Activated B cell treated with CpG ODN at 0.5 μM for 24 hours (primary cell): ENCODE measurements at regions not wholly inside any gene's neighbourhood (a gene's known extent, or its start where the extent isn't known, plus 50 kb on each side); places are given as distances from the start of the nearest gene placed in this dataset.

Experiments used
- ATAC-seq: fragments of 200-7000 bp; cut with Tn5 transposase; one replicate; pipeline ENCODE4 v1.10.0; 2021; ENCODE audit warnings: low read depth, mild to moderate bottlenecking, moderate library complexity
- CTCF ChIA-PET: fragments of 350-600 bp; sonication (Branson Sonifier 250); formaldehyde crosslinking; loops from one replicate; lab custom pipeline; 2021; ENCODE audit warnings: antibody characterized with exemption; lab: Charles Lee
- POLR2A ChIA-PET: fragments of 350-600 bp; sonication (Branson Sonifier 250); formaldehyde crosslinking; loops from one replicate; lab custom pipeline; 2021; ENCODE audit warnings: antibody characterized with exemption; lab: Charles Lee
- DNase-seq: peaks from one replicate; pipeline ENCODE4 v3.0.0; 2022
- H3K27ac Mint-ChIP-seq: one replicate; pipeline ENCODE4 v1.8.0; 2020; ENCODE audit warnings: mixed read lengths
- H3K27me3 Mint-ChIP-seq: one replicate; pipeline ENCODE4 v1.8.0; 2021; ENCODE audit warnings: mixed read lengths
- H3K36me3 Mint-ChIP-seq: one replicate; pipeline ENCODE4 v1.8.0; 2021; ENCODE audit warnings: low read depth, mixed read lengths
- H3K4me1 Mint-ChIP-seq: one replicate; pipeline ENCODE4 v1.8.0; 2021; ENCODE audit warnings: mixed read lengths
- H3K4me3 Mint-ChIP-seq: one replicate; pipeline ENCODE4 v1.8.0; 2020; ENCODE audit warnings: mild to moderate bottlenecking, mixed read lengths
- H3K9me3 Mint-ChIP-seq: one replicate; pipeline ENCODE4 v1.8.0; 2020; ENCODE audit warnings: mixed read lengths
- CTCF ChIP-seq: fragments of 200-600 bp; IDR thresholded peaks from one replicate; pipeline ENCODE4 v1.8.0; 2022; ENCODE audit warnings: antibody characterized with exemption, mild to moderate bottlenecking
- intact Hi-C: fragments of 100-400 bp; cut with micrococcal nuclease; formaldehyde crosslinking; loops from one replicate; pipeline ENCODE4 v1.15.1; 2024

GRCh38 chr21:16625491-16625890 lies 887.4 kb upstream of the CXADR start:
- ATAC-seq (no peak), DNase-seq (no peak)
- intact Hi-C loops: no loop called here
- TF ChIP-seq CTCF: no peak
- H3K27me3 Mint-ChIP-seq: no peaks in the 10 kb centered on the region
- H3K4me1 Mint-ChIP-seq: no peaks in the 10 kb centered on the region
- no peak overlapping the region for H3K27ac Mint-ChIP-seq
- ChIA-PET POLR2A (no interaction called here), CTCF (no interaction called here)
- peaks cover 5% of the 10 kb centered on the region for H3K9me3 Mint-ChIP-seq
- H3K36me3 Mint-ChIP-seq: no peaks in the 10 kb centered on the region
- H3K4me3 Mint-ChIP-seq: no peak overlapping the region

- ATAC-seq (no peak), DNase-seq (no peak)
- no peak overlapping the region for H3K27ac Mint-ChIP-seq
- no peaks in the 10 kb centered on the region for H3K4me1 Mint-ChIP-seq
- ChIA-PET POLR2A (no interaction called here), CTCF (no interaction called here)
- intact Hi-C loops: no loop called here
- H3K36me3 Mint-ChIP-seq: no peaks in the 10 kb centered on the region
- H3K9me3 Mint-ChIP-seq: peaks cover 2% of the 10 kb centered on the region
- no peaks in the 10 kb centered on the region for H3K27me3 Mint-ChIP-seq
- H3K4me3 Mint-ChIP-seq: no peak overlapping the region
- TF ChIP-seq CTCF: no peak
Measured at GRCh38 chr21:16633831-16634459, 878.9 kb upstream of the CXADR start.

GRCh38 chr21:16634515-16634914 lies 878.3 kb upstream of the CXADR start:
- CTCF ChIA-PET: no interaction called here
- H3K36me3 Mint-ChIP-seq: no peaks in the 10 kb centered on the region

GRCh38 chr21:16640297-16641027 lies 872.4 kb upstream of the CXADR start:
- H3K27me3 Mint-ChIP-seq: no peaks in the 10 kb centered on the region

More at GRCh38 chr21:16634515-16634914, 878.3 kb upstream of the CXADR start:
- ATAC-seq (no peak), DNase-seq (no peak)
- H3K4me1 Mint-ChIP-seq: no peaks in the 10 kb centered on the region
- no peak overlapping the region for H3K4me3 Mint-ChIP-seq
- H3K27ac Mint-ChIP-seq: no peak overlapping the region
- peaks cover 2% of the 10 kb centered on the region for H3K9me3 Mint-ChIP-seq
- no peaks in the 10 kb centered on the region for H3K27me3 Mint-ChIP-seq
- POLR2A ChIA-PET: no interaction called here
- intact Hi-C loops: no loop called here
- no peak for TF ChIP-seq CTCF

More at GRCh38 chr21:16640297-16641027, 872.4 kb upstream of the CXADR start:
- Mint-ChIP-seq H3K27ac (no peak overlapping the region), H3K4me1 (no peaks in the 10 kb centered on the region), H3K4me3 (no peak overlapping the region), H3K36me3 (no peaks in the 10 kb centered on the region), H3K9me3 (peaks cover 6% of the 10 kb centered on the region)
- ATAC-seq (no peak), DNase-seq (no peak)
- intact Hi-C loops: no loop called here
- CTCF ChIA-PET: no interaction called here
- no peak for TF ChIP-seq CTCF
- POLR2A ChIA-PET: no interaction called here
